ENCODE measurements at regions not wholly inside any gene's neighbourhood (a gene's known extent, or its start where the extent isn't known, plus 50 kb on each side); places are given as distances from the start of the nearest gene placed in this dataset.

DNA sequence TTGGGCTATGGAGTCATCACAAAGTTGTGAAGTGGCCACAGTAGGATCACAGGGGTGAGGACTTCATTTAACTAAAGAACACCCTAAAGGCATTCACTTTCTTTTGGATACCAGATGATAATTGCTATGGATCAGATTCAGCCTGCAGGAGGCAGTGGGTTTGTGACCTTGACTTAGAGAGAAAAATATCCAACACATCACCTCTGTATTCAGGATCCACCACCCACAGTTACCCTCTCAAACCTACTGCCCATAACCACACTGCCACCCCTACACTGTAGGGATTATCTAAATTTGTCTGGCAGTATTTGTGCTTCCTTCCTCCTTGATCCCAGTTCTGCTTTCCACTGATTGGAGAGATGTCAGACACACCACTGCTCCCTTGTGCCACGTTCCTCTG, 269.4 kb downstream of the MYCN start:
- TF ChIP-seq EZH2phosphoT487 (IDR thresholded peaks at IDR 0.05; ENCODE audit: borderline replicate concordance) = no peak
- TF ChIP-seq, protein P1, sequence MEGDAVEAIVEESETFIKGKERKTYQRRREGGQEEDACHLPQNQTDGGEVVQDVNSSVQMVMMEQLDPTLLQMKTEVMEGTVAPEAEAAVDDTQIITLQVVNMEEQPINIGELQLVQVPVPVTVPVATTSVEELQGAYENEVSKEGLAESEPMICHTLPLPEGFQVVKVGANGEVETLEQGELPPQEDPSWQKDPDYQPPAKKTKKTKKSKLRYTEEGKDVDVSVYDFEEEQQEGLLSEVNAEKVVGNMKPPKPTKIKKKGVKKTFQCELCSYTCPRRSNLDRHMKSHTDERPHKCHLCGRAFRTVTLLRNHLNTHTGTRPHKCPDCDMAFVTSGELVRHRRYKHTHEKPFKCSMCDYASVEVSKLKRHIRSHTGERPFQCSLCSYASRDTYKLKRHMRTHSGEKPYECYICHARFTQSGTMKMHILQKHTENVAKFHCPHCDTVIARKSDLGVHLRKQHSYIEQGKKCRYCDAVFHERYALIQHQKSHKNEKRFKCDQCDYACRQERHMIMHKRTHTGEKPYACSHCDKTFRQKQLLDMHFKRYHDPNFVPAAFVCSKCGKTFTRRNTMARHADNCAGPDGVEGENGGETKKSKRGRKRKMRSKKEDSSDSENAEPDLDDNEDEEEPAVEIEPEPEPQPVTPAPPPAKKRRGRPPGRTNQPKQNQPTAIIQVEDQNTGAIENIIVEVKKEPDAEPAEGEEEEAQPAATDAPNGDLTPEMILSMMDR (conservative IDR thresholded peaks at IDR 0.05; ENCODE audit: low read length) = no peak
